ENCODE measurements at regions not wholly inside any gene's neighbourhood (a gene's known extent, or its start where the extent isn't known, plus 50 kb on each side); places are given as distances from the start of the nearest gene placed in this dataset.

GRCh38 chr21:38206646-38207045 lies 50.1 kb upstream of the KCNJ15 start:
- no peak for DNase-seq (ENCODE audit: low read depth in 2 of 2)
- H3K4me3 ChIP-seq (replicated peaks in 1 of 2; ENCODE audit: low read depth in 2 of 2, low read length in 2 of 2), result no peak overlapping the region
- TF ChIP-seq CTCF (IDR thresholded peaks at IDR 0.05; ENCODE audit: low read depth, low read length), result no peak
